ENCODE measurements at regions not wholly inside any gene's neighbourhood (a gene's known extent, or its start where the extent isn't known, plus 50 kb on each side); places are given as distances from the start of the nearest gene placed in this dataset.

DNA sequence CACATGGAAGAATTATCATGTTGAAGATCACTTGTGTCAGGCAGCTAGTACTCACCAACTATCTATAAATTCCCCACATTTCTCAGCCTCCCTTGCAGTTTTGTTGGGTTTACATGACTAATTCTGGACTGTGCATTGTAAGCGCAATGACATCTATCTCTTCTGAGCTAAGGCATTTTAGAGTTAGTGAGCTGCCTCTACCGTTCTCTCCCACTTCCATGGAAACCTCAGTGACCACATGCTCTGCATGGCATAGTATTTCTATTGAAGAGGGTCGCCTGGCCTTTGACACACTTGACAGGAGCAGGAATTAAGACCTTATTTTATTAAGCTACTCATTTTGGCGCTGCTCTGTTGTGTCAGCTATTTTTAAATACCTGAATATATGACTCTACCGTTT, 67.5 kb upstream of the NPY2R start:
- Histone ChIP-seq H2AFZ (ENCODE audit: low read depth, low read length) (no peak overlapping the region), H3K27me3 (ENCODE audit: control insufficient read depth in 2 of 2, insufficient read depth in 2 of 2, low read length in 2 of 2) (no peaks in the 10 kb centered on the region), H3K36me3 (ENCODE audit: control insufficient read depth in 2 of 2, extremely low read depth in 1 of 2, insufficient read depth in 2 of 2, low read length in 2 of 2) (no peaks in the 10 kb centered on the region), H3K9ac (replicated peaks; ENCODE audit: extremely low read depth, insufficient read depth, low read length) (no peak overlapping the region), H3K9me1 (replicated peaks; ENCODE audit: control insufficient read depth, extremely low read depth, insufficient read depth, low read length) (no peaks in the 10 kb centered on the region), H3K4me2 (ENCODE audit: insufficient read depth, low read length) (no peak overlapping the region), H4K20me1 (replicated peaks; ENCODE audit: control insufficient read depth, extremely low read depth, insufficient read depth, low read length) (no peaks in the 10 kb centered on the region), H3K4me1 (ENCODE audit: control insufficient read depth, extremely low read depth, insufficient read depth, low read length) (no peaks in the 10 kb centered on the region), H3K9me3 (replicated peaks; ENCODE audit: control insufficient read depth, insufficient read depth, low read length) (no peaks in the 10 kb centered on the region), H3K27ac (ENCODE audit: insufficient read depth, low read depth, low read length) (no peak overlapping the region), H3K79me2 (ENCODE audit: control insufficient read depth, insufficient read depth, low read length) (no peaks in the 10 kb centered on the region), H3K4me3 (replicated peaks in 1 of 3; ENCODE audit: insufficient read depth in 1 of 3, low read depth in 1 of 3, low read length in 3 of 3) (no peak overlapping the region)
- intact Hi-C loops (cut with micrococcal nuclease) (no loop called here), dilution Hi-C loops (cut with MboI; ENCODE audit: extremely low pct_ligation_motif_present, low sequenced_read_pairs) (no loop called here)
- no TSS peak for BruUV-seq (replicated peaks)
- TF ChIP-seq POLR2A (IDR thresholded peaks at IDR 0.05; ENCODE audit: low read depth, low read length) (no peak), MYC (IDR thresholded peaks at IDR 0.05; ENCODE audit: low read depth, low read length) (no peak), GATA2 (IDR thresholded peaks at IDR 0.05; ENCODE audit: insufficient read depth, insufficient read length, low read depth, low read length) (no peak), POLR2AphosphoS5 (IDR thresholded peaks at IDR 0.05; ENCODE audit: insufficient read depth, low read depth, low read length) (no peak), FOS (IDR thresholded peaks at IDR 0.05; ENCODE audit: borderline replicate concordance, insufficient read depth, low read length) (no peak), MAX (IDR thresholded peaks at IDR 0.05; ENCODE audit: insufficient read depth, insufficient read length) (no peak), JUN (IDR thresholded peaks at IDR 0.05; ENCODE audit: borderline replicate concordance, insufficient read depth, insufficient read length, low read depth) (no peak), EZH2 (IDR thresholded peaks at IDR 0.05; ENCODE audit: borderline replicate concordance, low read depth, low read length, severe bottlenecking) (no peak)
- TF ChIP-seq, protein P1, sequence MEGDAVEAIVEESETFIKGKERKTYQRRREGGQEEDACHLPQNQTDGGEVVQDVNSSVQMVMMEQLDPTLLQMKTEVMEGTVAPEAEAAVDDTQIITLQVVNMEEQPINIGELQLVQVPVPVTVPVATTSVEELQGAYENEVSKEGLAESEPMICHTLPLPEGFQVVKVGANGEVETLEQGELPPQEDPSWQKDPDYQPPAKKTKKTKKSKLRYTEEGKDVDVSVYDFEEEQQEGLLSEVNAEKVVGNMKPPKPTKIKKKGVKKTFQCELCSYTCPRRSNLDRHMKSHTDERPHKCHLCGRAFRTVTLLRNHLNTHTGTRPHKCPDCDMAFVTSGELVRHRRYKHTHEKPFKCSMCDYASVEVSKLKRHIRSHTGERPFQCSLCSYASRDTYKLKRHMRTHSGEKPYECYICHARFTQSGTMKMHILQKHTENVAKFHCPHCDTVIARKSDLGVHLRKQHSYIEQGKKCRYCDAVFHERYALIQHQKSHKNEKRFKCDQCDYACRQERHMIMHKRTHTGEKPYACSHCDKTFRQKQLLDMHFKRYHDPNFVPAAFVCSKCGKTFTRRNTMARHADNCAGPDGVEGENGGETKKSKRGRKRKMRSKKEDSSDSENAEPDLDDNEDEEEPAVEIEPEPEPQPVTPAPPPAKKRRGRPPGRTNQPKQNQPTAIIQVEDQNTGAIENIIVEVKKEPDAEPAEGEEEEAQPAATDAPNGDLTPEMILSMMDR (IDR thresholded peaks at IDR 0.05; ENCODE audit: extremely low read depth in 1 of 2, insufficient read depth in 1 of 2, low read depth in 1 of 2, low read length in 2 of 2): no peak
- ChIA-PET CTCF (interaction anchor here (1.8 kb wide), 2 partner anchors 26 to 114 kb away, joined by 5 to 7 read pairs; no protein-coding TSS in a partner anchor), POLR2A (no interaction called here)
- FAIRE-seq (no peak), DNase-seq (ENCODE audit: low read depth, low spot score) (no peak)
